Neuronal stem cell (in vitro differentiated cells): ENCODE measurements at regions not wholly inside any gene's neighbourhood (a gene's known extent, or its start where the extent isn't known, plus 50 kb on each side); places are given as distances from the start of the nearest gene placed in this dataset.
"Not testable (repeated sequence)": the region's sequence is repeated elsewhere in the genome, so short reads cannot be mapped to it uniquely, and the experiment has no call there.

Source experiments
- DNase-seq: peaks from one replicate; pipeline ENCODE4 v3.0.0-alpha.2; 2013; ENCODE audit warnings: low spot score
- H2AFZ ChIP-seq: one replicate; pipeline ENCODE4 v1.6.1; 2013; ENCODE audit warnings: mild to moderate bottlenecking, low read length, inconsistent platforms
- H2AK5ac ChIP-seq: 2 replicates; pipeline ENCODE4 v1.6.1; 2013; ENCODE audit warnings: low read depth, mild to moderate bottlenecking, inconsistent platforms, low read length, moderate library complexity, mixed read lengths
- H2BK120ac ChIP-seq: 2 replicates; pipeline ENCODE4 v1.6.1; 2013; ENCODE audit warnings: low read depth, mild to moderate bottlenecking, inconsistent platforms, low read length, moderate library complexity, mixed read lengths
- H2BK12ac ChIP-seq: one replicate; pipeline ENCODE4 v1.6.1; 2013; ENCODE audit warnings: low read length, inconsistent platforms
- H2BK15ac ChIP-seq: 2 replicates; pipeline ENCODE4 v1.6.1; 2013; ENCODE audit warnings: mild to moderate bottlenecking, low read length, inconsistent platforms, mixed read lengths
- H2BK5ac ChIP-seq: one replicate; pipeline ENCODE4 v1.6.1; 2013; ENCODE audit warnings: inconsistent platforms, mild to moderate bottlenecking, low read length, moderate library complexity
- H3K14ac ChIP-seq: one replicate; pipeline ENCODE4 v1.6.1; 2013; ENCODE audit warnings: low read length, inconsistent platforms
- H3K18ac ChIP-seq: 2 replicates; pipeline ENCODE4 v1.6.1; 2013; ENCODE audit warnings: low read length, inconsistent platforms
- H3K23ac ChIP-seq: 2 replicates; pipeline ENCODE4 v1.6.1; 2013; ENCODE audit warnings: low read depth, mild to moderate bottlenecking, mixed read lengths, low read length, inconsistent platforms; ENCODE audit not compliant: poor library complexity
- H3K27ac ChIP-seq: replicated peaks from 3 replicates; pipeline ENCODE4 v1.5.1; 2013; ENCODE audit warnings: low read length, inconsistent platforms
- H3K27me3 ChIP-seq, 3 experiments: 2 replicates each; pipeline ENCODE4 v1.6.1; 2013; ENCODE audit warnings: low read length in 3 of 3, mild to moderate bottlenecking in 2 of 3, inconsistent platforms in 1 of 3, low read depth in 1 of 3, mixed read lengths in 1 of 3, moderate library complexity in 1 of 3; ENCODE audit not compliant: control insufficient read depth in 3 of 3, insufficient read depth in 3 of 3
- H3K36me3 ChIP-seq, 2 donors: replicated peaks in 1 of 2; 2 replicates each; pipeline ENCODE4 v1.6.1; 2013; ENCODE audit warnings: low read length in 2 of 2; ENCODE audit not compliant: control insufficient read depth in 2 of 2, insufficient read depth in 2 of 2
- H3K4ac ChIP-seq: 2 replicates; pipeline ENCODE4 v1.6.1; 2013; ENCODE audit warnings: inconsistent platforms, mild to moderate bottlenecking, low read length, moderate library complexity
- H3K4me1 ChIP-seq, 2 donors: 1 replicate in 1 of 2; 2 replicates in 1 of 2; pipeline ENCODE4 v1.6.1; 2013; ENCODE audit warnings: low read length in 2 of 2, low read depth in 1 of 2; ENCODE audit not compliant: control insufficient read depth in 2 of 2, insufficient read depth in 1 of 2
- H3K4me2 ChIP-seq: one replicate; pipeline ENCODE4 v1.6.1; 2013; ENCODE audit warnings: mild to moderate bottlenecking, low read length, inconsistent platforms; ENCODE audit not compliant: insufficient read depth, poor library complexity, severe bottlenecking
- H3K4me3 ChIP-seq, 2 donors: 2 replicates each; pipeline ENCODE4 v1.5.1; 2013; ENCODE audit warnings: low read length in 2 of 2, mild to moderate bottlenecking in 2 of 2, inconsistent platforms in 1 of 2, moderate library complexity in 1 of 2
- H3K79me1 ChIP-seq: one replicate; pipeline ENCODE4 v1.6.1; 2013; ENCODE audit warnings: low read depth, mild to moderate bottlenecking, inconsistent platforms, low read length, moderate library complexity
- H3K9ac ChIP-seq: one replicate; pipeline ENCODE4 v1.6.1; 2013; ENCODE audit warnings: mild to moderate bottlenecking, low read depth, low read length, inconsistent platforms; ENCODE audit not compliant: poor library complexity
- H3K9me3 ChIP-seq, 2 donors: replicated peaks in 1 of 2; 2 replicates each; pipeline versions ENCODE3 to v1.6.1; 2013; ENCODE audit warnings: low read length in 2 of 2, mild to moderate bottlenecking in 2 of 2, inconsistent platforms in 1 of 2, low read depth in 1 of 2, mixed read lengths in 1 of 2, moderate library complexity in 1 of 2; ENCODE audit not compliant: control insufficient read depth in 2 of 2, insufficient read depth in 1 of 2
- H4K8ac ChIP-seq: one replicate; pipeline ENCODE4 v1.6.1; 2013; ENCODE audit warnings: low read depth, mild to moderate bottlenecking, inconsistent platforms, low read length, moderate library complexity
- H4K91ac ChIP-seq: one replicate; pipeline ENCODE4 v1.6.1; 2013; ENCODE audit warnings: low read length, low read depth, mild to moderate bottlenecking, inconsistent platforms; ENCODE audit not compliant: poor library complexity
- WGBS, 2 donors: extraction: QIAGEN DNeasy Blood & Tissue Kit; methylation state at CpG; one replicate each; pipeline ENCODE4 v1.1.7; 2013; ENCODE audit warnings: missing lambda C conversion rate in 2 of 2, mixed read lengths in 1 of 2; ENCODE audit not compliant: insufficient read length in 2 of 2, insufficient replicate concordance in 1 of 2; ENCODE audit errors: extremely low coverage in 2 of 2; 5-methylcytosine and 5-hydroxymethylcytosine counted together

DNA sequence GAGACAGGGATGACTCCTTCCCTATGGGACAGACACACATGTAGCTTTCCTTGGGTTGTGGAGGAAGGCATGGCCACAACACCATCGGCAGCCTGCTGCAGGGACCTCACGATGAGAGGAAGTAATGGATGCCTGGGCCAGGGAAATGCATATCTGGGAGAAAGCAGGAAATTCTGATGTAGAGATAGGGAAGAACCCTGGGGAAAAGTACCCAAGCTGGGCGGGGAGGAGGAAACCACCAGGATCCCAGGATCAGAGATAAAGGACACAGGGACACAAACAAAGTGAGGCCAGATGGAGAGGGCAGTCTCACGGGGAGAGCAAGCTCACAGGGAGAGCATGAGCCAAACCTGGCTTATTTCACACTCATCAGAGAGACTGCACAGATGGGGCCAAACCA, 294.7 kb upstream of the TEKT4 start:
- not testable (repeated sequence) for H2BK5ac ChIP-seq, H3K14ac ChIP-seq, H3K4me2 ChIP-seq, H2BK12ac ChIP-seq, H3K27me3 ChIP-seq, H4K91ac ChIP-seq, H3K27ac ChIP-seq, H3K79me1 ChIP-seq, H3K18ac ChIP-seq, H2BK120ac ChIP-seq, H3K4me1 ChIP-seq, H3K4ac ChIP-seq, H3K4me3 ChIP-seq, H3K23ac ChIP-seq, H2BK15ac ChIP-seq, DNase-seq, H3K9me3 ChIP-seq, H3K36me3 ChIP-seq, H4K8ac ChIP-seq, H2AK5ac ChIP-seq, H3K9ac ChIP-seq
- H2AFZ ChIP-seq: peak overlapping the region; percentile 22
- no CpG with 5 or more reads among the region's 4 CpGs for WGBS, 2 donors

DNA sequence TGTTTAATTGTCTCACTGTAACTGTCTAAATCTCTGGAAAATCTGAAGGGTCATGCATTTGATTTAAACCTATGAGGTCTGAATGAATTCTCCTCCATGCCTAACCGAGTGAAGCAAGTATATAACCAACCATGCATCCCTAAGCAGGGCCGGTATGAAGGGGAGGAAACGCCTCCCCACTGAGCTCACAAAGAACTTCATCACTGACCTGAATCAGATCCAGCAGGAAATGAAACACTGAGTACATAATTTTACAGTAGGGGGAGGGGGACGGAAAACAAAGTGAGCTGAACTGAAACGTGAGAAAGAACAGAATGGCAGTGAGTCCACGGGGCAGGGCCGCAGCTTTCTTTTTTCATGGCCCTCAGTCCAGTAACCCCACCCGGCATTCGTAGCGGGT, 294.1 kb upstream of the TEKT4 start:
- not testable (repeated sequence) for H2BK12ac ChIP-seq, H3K4me3 ChIP-seq, H3K18ac ChIP-seq, H2BK15ac ChIP-seq, H2BK5ac ChIP-seq, DNase-seq, H3K27ac ChIP-seq, H3K4me2 ChIP-seq, H4K91ac ChIP-seq, H3K23ac ChIP-seq, H3K4me1 ChIP-seq, H2BK120ac ChIP-seq, H3K36me3 ChIP-seq, H3K27me3 ChIP-seq, H3K9me3 ChIP-seq, H3K9ac ChIP-seq, H3K79me1 ChIP-seq, H2AK5ac ChIP-seq, H4K8ac ChIP-seq, H3K4ac ChIP-seq, H3K14ac ChIP-seq
- no CpG with 5 or more reads among the region's 10 CpGs for WGBS, 2 donors
- peak overlapping the region; percentile 49 for H2AFZ ChIP-seq

DNA sequence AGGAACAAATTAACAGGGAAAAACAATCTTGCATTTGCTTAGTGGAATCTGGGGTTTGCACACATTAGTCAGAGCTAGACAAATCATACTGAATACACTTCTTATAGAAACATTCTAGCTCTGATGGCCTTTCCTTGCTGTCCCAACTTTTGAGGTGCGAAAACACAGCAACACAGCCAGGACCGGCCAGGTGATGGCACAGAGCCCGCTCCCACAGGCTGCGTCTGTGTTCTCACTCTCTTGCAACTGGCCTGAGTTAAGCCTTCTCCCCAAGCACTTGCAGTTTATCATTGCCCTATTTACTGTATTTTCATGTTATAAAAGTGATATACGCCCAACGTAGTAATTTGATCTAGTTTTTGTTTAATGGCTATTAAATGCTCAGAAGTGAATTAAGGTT, 292.0 kb upstream of the TEKT4 start:
- no CpG with 5 or more reads among the region's 6 CpGs for WGBS, 2 donors
- not testable (repeated sequence) for H3K9ac ChIP-seq

GRCh38 chr2:94583081-94583723, 288.0 kb upstream of the TEKT4 start:
- H2BK5ac ChIP-seq, H2AFZ ChIP-seq, H3K4me3 ChIP-seq, H3K18ac ChIP-seq, H3K9me3 ChIP-seq, H2AK5ac ChIP-seq, H4K91ac ChIP-seq, H3K4me2 ChIP-seq, H3K14ac ChIP-seq, DNase-seq, H3K27ac ChIP-seq, H3K23ac ChIP-seq, H3K4ac ChIP-seq, H3K79me1 ChIP-seq, H3K9ac ChIP-seq, H2BK12ac ChIP-seq, H3K4me1 ChIP-seq, H3K36me3 ChIP-seq, H2BK15ac ChIP-seq, H3K27me3 ChIP-seq, H2BK120ac ChIP-seq, H4K8ac ChIP-seq: not testable (repeated sequence)
- no CpG with 5 or more reads among the region's 8 CpGs for WGBS, 2 donors

More for the DNA sequence above, 292.0 kb upstream of the TEKT4 start:
- not testable (repeated sequence) for H4K91ac ChIP-seq, H2BK120ac ChIP-seq, H2AFZ ChIP-seq, H3K14ac ChIP-seq, H2AK5ac ChIP-seq, H2BK15ac ChIP-seq, H3K4me2 ChIP-seq, H3K36me3 ChIP-seq, H4K8ac ChIP-seq, H3K4ac ChIP-seq, H2BK5ac ChIP-seq, DNase-seq, H3K9me3 ChIP-seq, H2BK12ac ChIP-seq, H3K27me3 ChIP-seq, H3K23ac ChIP-seq, H3K27ac ChIP-seq, H3K18ac ChIP-seq, H3K4me3 ChIP-seq, H3K79me1 ChIP-seq, H3K4me1 ChIP-seq
